ENCODE measurements at regions not wholly inside any gene's neighbourhood (a gene's known extent, or its start where the extent isn't known, plus 50 kb on each side); places are given as distances from the start of the nearest gene placed in this dataset.
"Not testable (repeated sequence)": the region's sequence is repeated elsewhere in the genome, so short reads cannot be mapped to it uniquely, and the experiment has no call there.

DNA sequence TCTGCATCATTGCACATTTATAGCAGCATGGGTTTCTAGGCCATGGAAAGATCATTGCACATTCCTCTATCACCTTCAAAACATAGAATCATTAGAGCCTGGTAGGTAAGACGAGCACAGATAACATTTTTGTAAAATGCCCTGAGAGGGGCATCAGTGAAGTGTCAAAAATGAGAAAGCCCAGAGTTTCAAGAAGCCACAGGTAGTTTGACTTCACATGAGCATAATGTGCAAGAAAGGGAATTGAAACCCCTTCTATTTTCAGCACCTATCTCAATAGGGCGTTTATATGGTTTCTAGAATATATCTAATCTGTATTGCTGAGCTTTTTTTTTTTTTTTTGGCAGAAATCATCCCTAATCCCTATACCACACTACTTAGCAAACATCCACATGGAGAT lies 2441.7 kb downstream of the ARAP2 start:
- DNase-seq = no peak

DNA sequence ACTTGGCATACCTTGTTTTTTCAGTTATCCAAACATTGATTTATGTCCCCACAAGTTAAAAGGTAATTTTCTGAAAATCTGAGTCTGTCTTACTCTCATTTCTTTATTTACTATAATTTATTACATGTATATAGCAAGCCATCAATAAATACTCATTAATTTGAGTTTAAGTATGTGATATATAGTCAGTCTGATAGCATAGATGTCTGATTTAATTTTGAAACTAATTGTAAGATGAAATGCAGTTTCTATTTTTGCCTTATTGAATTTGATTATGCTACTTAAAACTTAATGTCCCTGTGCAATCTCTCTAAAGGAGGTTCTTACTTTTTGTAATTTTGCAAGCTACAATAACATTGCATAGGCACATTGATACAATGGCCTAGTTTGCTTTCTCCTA lies 2418.6 kb downstream of the ARAP2 start:
- no peak for DNase-seq

DNA sequence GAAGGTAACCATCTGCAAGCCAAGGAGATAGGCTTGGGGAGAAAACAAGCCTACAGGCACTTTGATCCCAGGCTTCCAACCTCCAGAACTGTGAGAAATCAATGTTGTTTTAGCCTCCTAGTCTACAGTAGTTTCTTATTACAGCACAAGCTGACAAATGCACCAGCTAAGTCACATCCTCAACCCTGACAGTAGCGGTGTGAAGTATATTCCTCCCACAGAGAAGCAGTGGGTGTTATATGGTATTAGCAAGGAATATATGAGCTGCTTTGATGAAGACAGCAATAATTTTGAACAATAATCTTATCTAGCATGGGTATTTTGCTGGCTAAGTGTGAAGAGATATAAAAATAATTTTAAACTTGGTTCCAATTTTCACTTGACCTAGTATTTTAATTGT lies 2415.0 kb downstream of the ARAP2 start:
- DNase-seq = not testable (repeated sequence)

DNA sequence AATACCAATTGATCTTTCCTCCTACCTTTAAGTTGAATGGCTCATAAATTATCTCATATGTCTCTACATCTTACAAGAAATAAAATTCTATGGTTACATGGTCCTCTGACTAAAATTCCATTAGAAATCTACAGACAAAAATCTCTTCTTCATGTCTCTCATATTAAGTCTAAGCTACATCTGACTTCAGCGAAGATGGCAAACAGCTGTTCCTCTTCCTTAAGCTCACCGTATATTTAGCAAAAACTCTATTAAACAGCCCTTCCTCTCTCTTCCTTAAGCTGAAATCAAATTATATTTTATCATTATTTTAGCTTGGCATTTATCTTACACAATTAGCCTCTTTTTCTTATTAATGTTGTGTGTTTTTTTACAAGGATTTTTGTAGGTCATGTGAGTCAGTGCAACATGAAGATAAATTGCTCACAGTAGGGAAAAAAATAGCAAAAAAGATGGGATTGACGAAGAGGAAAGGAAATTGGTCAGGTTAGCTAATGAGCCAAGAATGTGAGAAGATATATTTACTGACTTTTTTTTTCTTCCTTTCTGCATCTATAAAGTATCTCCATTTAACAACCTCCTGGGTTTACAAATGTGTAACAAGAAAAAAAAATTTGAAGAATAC lies 2412.8 kb downstream of the ARAP2 start:
- DNase-seq = no peak

DNA sequence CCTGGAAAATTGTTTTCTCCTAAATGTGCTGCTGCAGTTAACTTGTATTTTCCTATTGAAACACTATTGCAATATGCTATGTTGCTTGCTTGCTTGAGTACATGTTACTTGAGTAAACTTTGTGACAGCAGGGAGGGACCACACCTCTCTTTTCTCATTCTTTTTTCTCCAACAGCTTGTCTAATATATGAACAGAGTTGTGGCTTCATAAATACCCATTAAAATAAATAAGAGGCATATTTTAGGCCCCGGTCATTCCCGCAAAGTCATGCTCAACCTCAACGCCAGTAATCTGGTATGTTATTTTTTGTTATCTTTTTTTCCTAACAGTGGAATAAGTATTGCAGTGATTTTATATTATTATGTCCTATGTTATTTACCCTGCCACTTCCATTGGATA lies 2408.6 kb downstream of the ARAP2 start:
- not testable (repeated sequence) for DNase-seq

DNA sequence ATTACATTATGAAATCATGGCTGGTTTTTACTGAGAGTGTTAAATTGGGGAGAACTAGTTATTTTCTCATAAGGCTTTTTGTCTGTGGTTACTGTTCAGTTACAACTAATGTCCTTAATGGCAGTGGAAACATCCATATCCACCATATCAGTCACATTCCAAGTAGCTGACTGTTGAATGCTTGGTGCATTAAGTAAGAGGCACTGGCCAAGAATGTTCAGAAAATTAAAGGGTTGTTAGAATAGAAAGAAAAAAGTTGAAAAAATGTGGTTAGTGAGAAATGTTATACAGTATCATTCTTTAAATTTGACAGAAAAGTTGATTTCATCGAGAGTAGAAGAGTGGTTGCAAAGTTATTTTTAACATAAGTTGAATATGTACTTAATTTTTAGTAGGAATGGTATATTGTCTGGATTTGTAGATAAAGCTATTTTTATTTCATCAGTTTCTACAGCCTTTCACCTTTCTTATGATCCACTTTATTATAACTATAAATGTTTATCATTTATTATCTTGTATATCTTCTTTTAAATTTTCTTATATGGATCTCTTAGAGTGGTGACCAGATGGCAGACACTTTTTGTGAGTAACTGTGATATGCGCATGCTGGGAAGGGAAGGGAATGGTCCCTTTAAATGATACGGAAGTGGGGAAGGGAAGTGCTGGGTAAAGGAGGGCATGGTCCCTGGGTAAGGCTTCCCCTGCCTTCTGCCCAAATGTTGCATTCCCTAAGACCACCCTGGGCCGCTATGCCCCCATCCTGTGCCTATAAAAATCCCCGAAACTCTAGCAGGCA lies 2407.1 kb downstream of the ARAP2 start:
- no peak for DNase-seq

DNA sequence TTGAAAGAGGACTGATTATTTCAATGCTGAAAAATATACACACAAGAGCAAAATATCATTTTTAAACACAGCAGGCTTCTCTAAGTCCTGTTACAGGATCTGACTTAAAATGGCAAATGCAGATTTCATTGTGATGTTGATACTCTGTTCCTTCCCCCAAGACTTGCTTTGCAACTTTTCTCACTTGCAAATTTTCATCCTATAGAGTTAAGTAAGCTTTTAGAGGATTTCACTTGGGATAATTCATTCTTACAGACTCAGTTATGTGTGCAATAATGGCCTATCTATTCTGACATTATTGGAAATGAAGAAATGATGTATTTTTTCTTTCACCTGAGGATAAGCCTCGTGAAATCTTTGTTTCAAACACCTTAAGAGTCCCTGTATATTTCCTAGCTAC lies 2403.2 kb downstream of the ARAP2 start:
- DNase-seq = no peak

DNA sequence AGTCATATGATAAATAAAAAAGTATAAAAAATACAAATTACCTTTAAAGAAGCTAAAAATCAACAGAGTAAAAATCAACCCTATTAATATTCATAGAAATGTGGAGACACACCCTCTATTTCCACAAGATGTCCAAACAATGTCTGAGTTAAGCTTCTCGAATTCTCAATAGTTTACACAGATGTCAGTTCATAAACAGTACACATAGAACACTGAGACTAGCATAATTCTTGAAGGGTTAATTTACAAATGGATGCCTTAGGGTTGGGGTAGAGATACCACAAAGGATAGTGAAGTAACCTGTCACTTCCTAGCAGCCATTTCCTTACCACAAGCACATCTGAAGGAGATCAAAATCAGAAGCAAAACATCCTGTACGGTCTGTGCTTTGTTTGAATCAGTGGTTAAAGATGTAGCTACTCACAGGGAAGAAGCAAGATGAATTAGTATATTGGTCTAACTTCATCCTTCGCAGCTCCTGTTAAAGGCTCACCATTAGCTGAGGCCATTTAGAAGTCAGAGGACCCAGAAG lies 2393.9 kb downstream of the ARAP2 start:
- no peak for DNase-seq

DNA sequence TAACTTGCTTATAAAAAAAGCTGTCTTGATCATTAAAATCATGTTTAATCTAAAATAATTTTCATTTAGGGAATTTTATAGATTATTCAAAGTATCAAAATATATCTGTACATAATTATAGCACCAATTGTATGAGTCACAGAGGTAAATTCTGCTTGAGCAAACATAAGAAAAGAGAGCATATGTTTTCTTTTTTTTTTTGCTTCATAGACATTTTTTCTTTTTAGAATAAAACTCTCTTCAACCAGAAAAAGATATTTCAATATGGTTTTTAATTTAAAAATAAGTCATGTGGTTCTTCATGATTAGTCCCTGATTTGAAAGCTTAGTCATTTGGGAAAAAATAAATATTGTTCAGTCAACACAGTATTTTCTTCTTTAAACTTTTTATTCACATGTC lies 2390.6 kb downstream of the ARAP2 start:
- not testable (repeated sequence) for DNase-seq

DNA sequence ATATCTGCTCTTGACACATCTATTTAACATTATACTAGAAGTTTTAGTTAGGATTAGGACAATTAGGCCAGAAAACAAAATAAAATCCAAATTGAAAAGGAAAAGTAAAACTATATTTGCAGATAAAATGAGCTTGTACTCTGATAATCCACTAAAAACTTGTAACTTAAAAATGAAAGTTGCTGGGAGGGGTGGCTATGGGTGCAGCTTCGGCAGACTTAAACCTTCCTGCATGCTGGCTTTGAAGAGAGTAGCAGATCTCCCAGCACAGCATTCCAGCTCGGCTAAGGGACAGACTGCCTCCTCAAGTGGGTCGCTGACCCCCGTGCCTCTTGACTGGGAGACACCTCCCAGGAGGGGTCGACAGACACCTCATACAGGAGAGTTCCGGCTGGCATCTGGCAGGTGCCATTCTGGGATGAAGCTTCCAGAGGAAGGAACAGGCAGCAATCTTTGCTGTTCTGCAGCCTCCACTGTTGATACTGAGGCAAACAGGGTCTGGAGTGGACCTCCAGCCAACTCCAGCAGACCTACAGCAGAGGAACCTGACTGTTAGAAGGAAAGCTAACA lies 2379.9 kb downstream of the ARAP2 start:
- DNase-seq = no peak

DNA sequence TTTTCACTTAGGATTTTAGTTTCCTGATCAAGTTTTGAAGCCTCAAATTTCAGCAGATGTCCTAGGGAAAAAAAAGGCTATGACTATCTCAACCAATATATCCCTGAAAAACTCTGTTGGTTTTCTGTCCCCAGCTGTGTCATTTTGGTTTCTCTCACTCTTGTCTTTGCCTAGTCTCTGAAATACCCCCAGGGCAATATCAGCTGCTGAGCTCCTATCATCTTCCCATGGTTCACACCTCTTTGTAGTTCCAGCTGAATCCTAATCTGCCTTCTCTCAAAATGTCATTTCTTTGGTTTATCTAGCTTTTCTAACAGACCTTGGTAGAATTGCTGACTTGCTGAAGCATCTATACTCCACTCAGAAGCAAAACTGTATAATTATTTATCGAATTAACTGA lies 2370.5 kb downstream of the ARAP2 start:
- DNase-seq = no peak

DNA sequence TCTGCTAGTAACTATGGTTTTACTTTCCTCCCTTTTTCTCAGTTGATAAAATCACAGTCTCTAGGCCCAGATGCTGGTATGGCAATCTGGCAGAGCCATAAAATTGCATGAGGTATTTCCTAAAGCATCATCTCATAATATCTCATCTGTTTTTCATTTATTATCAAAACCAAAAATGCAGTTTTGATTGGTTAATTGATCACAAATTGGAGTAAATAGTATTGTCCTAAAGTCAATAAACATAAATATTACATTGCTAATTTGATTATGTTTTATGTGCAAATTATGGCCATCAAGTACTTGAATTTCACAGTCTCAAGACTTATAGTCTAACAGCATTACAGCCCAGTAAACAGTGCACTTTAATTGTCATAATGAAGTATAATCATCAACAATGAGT lies 2365.6 kb downstream of the ARAP2 start:
- DNase-seq = peak; percentile 54

DNA sequence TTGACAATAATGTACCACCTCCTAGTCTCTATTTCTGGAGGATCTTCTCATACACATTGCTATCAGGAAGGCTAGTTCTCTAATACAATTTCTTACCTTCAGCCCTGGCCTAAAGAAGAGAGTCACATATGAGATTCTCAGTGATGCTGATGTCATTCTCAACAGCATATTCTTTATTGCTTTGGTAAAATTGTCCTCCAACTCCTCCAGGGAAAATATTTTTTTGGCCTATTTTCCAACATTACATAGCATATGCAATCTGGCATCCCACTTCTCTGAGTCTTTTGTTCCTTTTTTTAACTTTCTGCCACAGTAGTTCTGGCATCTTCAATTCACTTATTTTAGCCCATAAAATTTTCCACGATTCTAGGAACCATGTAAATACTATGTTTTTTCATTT lies 2363.1 kb downstream of the ARAP2 start:
- no peak for DNase-seq

DNA sequence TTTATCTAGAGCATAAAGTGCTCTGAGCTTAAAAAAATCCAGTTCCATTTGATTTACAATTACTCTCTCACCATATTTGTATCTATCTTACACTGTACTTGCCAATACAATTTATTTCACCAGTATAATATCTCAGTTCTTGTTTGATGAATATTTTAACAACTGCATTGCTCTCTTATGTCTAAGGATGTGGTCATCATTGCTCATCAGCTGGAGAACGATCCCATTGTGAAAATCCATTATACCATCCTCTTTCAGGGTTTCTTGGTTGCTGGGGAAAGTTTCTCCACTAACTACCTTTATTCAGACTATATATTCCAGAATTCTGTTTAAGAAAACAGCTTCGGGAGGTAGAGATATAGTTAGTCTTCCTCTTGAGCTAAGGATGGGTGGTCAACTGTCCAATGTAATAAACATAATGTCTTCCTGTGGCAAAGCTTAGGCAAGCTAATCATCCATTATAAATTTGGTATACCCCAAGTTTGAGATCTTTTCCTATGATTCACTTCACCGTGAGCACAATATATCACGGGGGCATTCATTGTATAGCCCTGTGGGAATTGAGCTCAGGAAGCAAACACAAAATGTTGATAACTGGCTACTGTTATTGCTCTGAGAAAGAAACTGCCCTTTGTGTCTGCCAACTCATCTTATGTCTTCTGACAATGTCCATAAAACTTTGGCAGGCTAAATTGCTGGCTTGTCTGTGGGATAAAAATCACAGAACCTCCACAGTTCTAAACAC lies 2361.9 kb downstream of the ARAP2 start:
- DNase-seq = no peak

DNA sequence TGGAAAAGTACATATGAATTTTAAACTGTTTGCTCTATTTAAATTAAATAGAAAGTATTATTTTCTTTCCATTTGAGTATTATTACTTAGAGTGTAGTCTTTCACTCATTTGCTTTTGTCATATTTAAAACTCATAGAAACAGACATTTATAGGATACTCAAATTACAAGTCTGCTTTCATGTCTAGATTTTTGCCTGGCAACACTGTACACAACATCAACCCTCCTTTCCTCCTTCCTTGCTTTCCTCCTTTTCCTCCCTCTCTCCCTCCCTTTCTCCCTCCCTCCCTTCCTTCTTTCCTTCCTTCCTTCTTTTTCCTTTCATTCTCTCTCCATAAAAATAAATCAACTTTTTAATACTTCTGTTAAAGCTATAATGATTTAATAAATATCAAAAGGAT lies 2361.2 kb downstream of the ARAP2 start:
- no peak for DNase-seq

DNA sequence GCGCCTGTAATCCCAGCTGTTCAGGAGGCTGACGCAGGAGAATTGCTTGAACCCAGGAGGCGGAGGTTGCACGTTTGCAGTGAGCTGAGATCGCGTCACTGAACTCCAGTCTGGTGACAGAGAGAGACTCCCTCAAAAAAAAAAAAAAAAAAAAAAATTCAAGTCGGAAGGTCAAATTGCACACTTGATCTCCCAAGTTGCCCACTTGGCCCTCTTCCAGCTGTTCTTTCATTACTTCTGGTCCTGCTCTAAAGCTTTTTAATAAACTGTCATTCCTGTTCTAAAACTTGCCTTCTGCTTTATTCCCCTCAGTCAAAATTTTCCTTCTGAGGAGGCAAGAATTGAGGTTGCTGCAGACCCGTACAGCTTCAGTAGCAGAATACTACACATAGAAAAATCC lies 2358.0 kb downstream of the ARAP2 start:
- DNase-seq = no peak

DNA sequence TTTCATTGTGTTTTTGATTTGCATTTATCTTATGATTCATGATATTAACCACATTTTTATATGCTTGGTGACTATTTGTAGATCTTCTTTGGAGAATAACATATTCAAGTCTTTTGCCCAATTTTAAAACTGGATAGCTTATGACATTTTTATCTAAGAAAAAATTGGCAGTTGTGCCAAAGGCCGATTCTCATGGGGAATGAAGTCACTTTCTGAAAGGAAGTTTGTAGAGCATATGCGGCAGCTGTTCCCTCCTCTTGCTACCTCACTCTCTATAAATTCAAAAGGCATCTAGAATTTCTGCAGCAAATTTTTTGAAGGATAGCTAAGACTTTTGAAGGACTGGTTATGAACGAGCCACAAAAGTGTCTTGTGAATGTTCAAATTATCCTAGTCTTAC lies 2353.5 kb downstream of the ARAP2 start:
- DNase-seq = no peak

DNA sequence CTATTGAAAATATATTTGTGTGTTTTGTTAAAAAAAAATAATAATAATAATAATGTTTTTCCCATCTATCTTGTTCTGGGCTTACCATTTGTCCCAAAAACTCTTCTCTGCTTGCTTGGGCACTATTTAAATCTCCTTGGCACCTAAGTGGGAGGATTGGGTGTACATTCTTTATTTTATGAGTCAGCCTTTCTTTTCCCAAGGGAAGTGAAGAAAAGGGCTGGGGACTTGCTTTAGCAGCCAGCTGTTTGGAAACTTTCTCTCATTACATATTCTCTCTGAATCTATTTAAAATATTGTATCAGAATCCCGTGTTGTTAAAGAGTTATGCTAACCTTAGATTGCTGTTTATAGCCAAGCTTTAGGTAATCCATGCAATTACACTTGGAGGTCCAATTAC lies 2332.4 kb downstream of the ARAP2 start:
- no peak for DNase-seq

DNA sequence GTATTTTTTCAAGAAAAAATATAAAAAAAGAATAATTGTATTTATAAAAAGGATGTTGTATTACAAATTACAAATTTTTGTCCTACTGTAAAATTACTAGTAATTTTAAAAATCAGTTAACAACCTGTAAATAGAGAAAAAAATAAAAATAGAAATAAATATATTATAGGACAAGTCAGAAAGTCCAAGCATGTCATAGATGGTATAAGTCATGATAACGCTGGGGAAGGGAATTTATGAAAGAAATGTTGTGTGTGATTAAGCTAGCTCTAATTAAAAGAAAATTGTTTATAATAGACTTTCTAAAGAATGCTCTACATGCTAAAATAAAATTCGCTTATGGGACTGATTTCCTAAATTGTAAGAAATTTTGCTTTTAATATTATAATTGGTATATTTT lies 2329.9 kb downstream of the ARAP2 start:
- peak; percentile 7 for DNase-seq

DNA sequence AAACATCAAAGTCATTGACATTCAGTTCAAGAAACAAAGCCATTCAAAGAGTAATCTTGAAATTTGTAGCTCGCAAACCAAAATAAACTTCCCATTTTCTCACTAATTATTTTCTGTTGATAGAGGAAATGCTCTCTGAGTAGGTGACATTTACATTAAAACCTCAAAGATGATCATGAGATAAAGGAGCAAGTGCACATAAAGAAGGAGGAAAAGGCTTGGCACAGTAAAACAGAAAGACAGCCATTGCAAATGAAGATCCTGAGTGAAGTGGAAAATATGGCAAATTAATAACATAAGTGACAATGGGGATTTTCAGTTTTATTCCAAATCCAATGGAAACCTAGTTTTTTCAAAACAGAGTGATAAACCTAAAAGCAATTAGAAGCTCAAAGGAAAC lies 2320.8 kb downstream of the ARAP2 start:
- no peak for DNase-seq

DNA sequence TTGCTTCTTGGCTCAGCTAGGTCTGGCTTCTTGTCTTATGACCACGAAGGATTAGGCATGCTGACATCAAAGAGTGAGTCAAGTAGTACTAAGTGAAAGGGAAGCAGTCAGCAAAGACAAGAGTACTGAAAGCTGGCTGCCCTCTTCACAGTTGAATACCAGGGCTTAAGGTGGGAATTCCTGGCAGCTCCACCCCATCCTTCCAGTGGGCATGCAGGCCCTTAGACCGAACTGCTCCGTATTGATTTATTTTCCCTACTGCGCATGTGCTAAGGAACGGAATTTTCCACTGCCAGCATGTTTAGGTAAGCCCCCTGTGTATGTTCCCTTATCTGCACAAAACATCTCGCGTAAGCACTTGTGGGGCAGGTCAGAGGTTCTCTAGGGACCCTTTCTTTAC lies 2320.1 kb downstream of the ARAP2 start:
- DNase-seq = no peak

DNA sequence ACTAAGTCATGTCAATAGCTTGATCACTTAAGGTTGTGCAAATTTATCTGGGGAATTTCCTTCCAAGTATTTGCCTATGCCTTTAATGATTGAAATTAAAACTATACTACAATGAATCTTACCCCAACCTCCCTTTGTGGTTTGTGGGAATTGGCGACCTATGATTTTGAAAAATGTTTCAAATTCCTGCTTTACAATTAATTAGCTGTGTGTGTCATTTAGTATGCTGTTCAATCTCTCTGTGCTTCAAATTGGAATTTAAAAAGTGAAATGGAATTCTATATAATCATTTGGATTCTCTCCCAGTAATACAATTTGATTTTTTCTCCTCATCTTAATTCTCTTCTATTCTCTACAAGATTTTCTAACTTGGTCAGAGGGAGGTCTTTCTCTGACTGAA lies 2319.5 kb downstream of the ARAP2 start:
- DNase-seq = no peak

DNA sequence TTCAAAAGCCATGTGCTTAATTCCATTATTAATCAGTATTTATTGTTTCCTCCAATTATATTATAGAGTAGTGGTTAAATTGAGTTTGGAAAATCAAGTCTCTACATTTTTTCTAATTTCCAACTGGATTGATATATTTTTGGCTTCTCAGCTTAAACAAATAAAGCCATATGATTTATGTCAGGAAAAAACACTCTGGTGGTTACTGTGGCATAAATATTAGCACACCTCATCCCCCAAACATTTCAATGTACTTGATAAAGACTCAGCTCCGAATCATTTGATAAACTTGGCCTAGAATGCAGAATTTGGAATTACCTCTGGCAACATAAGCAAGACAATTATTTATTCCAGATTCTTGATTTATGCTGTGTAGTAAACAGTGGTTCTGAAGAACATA lies 2313.8 kb downstream of the ARAP2 start:
- DNase-seq = no peak

DNA sequence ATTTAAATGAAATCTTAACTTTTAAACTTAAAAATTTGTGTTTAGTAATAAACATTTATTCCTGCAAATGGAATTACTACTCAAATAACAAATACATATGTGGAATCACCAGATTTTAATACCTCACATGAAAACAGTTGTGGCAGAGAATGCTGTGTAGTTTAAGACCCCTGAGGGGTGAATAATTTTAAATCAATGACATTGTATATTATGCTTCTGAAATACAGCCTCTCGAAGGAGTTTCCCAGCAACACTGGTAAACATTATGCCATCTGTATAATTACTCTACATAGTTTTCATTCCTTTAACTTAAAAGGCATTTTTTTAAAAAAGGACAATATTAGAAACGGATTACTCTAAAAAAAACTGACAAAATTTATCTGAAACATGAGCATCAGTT lies 2313.3 kb downstream of the ARAP2 start:
- no peak for DNase-seq

Measured in NCI-H69 (cell line).